Activated T-cell treated with anti-CD3 and anti-CD28 coated beads, Interleukin-2, amount 50 U/mL, for 48 hours (primary cell): ENCODE measurements at regions not wholly inside any gene's neighbourhood (a gene's known extent, or its start where the extent isn't known, plus 50 kb on each side); places are given as distances from the start of the nearest gene placed in this dataset.

Source experiments
- DNase-seq, 2 experiments: peaks; one replicate each; pipeline ENCODE4 v3.0.0-alpha.2; 2020

- DNase-seq: no peak
Measured at GRCh38 chr1:221797506-221797905, 55.6 kb upstream of the DUSP10 start.

- DNase-seq: no peak
Measured at GRCh38 chr1:221796700-221797099, 54.8 kb upstream of the DUSP10 start.

- peak in 1 of 2 experiments; percentile 54 for DNase-seq
Measured at GRCh38 chr1:221795380-221795779, 53.5 kb upstream of the DUSP10 start.

- no peak for DNase-seq
Measured at GRCh38 chr1:221794935-221795334, 53.0 kb upstream of the DUSP10 start.

- no peak for DNase-seq
Measured at GRCh38 chr1:221794079-221794670, 52.3 kb upstream of the DUSP10 start.

GRCh38 chr1:221793439-221794078, 51.7 kb upstream of the DUSP10 start:
- DNase-seq: no peak

GRCh38 chr1:221791846-221792245, 50.0 kb upstream of the DUSP10 start:
- DNase-seq: no peak
